ENCODE measurements at regions not wholly inside any gene's neighbourhood (a gene's known extent, or its start where the extent isn't known, plus 50 kb on each side); places are given as distances from the start of the nearest gene placed in this dataset.

DNA sequence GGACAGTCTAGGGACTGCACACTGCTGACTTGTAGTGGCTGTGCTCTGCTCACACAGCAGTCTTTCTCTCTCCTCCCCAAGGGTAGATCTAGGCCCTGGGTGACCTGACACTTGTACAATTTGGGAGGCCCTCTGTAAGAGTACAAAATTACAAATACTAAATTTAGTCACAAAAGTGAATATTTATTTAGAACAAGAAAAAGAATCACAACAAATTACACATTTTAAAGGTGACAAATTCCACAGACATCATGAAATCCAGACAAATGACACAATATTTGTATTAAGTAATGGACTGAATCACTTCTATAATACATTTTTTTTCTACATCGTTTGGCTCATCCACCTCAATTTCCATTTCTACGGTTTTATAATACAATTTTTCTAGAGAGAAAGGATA lies 496.4 kb downstream of the TXNL1 start:
- Histone ChIP-seq H3K4me1 (ENCODE audit: insufficient read depth) (no peaks in the 10 kb centered on the region), H3K36me3 (no peaks in the 10 kb centered on the region), H3K9me3 (no peaks in the 10 kb centered on the region), H3K4me3 (no peak overlapping the region), H3K27me3 (no peaks in the 10 kb centered on the region), H3K27ac (no peak overlapping the region)
- 93 to 94% (median 93%) methylated on average over 2 of the region's 2 CpGs for WGBS, 3 donors
- no peak for DNase-seq
- intact Hi-C loops (cut with DNase I), result no loop called here
- no peak for TF ChIP-seq EP300 (IDR thresholded peaks at IDR 0.05)
- TF ChIP-seq CTCF (IDR thresholded peaks at IDR 0.05), result no peak
- no peak for TF ChIP-seq POLR2A (IDR thresholded peaks at IDR 0.05)

GRCh38 chr18:56139792-56140254 lies 498.6 kb downstream of the TXNL1 start:
- H3K27me3 ChIP-seq, result no peaks in the 10 kb centered on the region
- peak overlapping the region in 1 of 2 donors; percentile 51 for H3K27ac ChIP-seq
- no peaks in the 10 kb centered on the region for H3K4me1 ChIP-seq (ENCODE audit: insufficient read depth)
- peak in 4 of 5 donors; percentile 42 to 78 (median 58) for DNase-seq
- H3K9me3 ChIP-seq, result no peaks in the 10 kb centered on the region
- 38 to 65% (median 62%) methylated on average over 8 of the region's 8 CpGs for WGBS, 3 donors
- TF ChIP-seq EP300 (IDR thresholded peaks at IDR 0.05), result peak; percentile 45
- TF ChIP-seq CTCF (IDR thresholded peaks at IDR 0.05), result no peak
- H3K36me3 ChIP-seq, result no peaks in the 10 kb centered on the region
- no peak overlapping the region for H3K4me3 ChIP-seq
- intact Hi-C loops (cut with DNase I), result no loop called here

- peak in 2 of 5 donors; percentile 21 to 46 for DNase-seq
- no peaks in the 10 kb centered on the region for H3K36me3 ChIP-seq
- no peak overlapping the region for H3K4me3 ChIP-seq
- H3K4me1 ChIP-seq (ENCODE audit: insufficient read depth), result no peaks in the 10 kb centered on the region
- no peaks in the 10 kb centered on the region for H3K27me3 ChIP-seq
- peak overlapping the region in 1 of 2 donors; percentile 51 for H3K27ac ChIP-seq
- no peaks in the 10 kb centered on the region for H3K9me3 ChIP-seq
- intact Hi-C loops (cut with DNase I), result no loop called here
- TF ChIP-seq POLR2A (IDR thresholded peaks at IDR 0.05) (no peak), CTCF (IDR thresholded peaks at IDR 0.05) (no peak)
Observed at GRCh38 chr18:56139372-56139771, 499.0 kb downstream of the TXNL1 start.

- no peaks in the 10 kb centered on the region for H3K27me3 ChIP-seq
- no peak overlapping the region for H3K27ac ChIP-seq
- no peak overlapping the region for H3K4me3 ChIP-seq
- intact Hi-C loops (cut with DNase I), result no loop called here
- no peaks in the 10 kb centered on the region for H3K4me1 ChIP-seq (ENCODE audit: insufficient read depth)
- no peaks in the 10 kb centered on the region for H3K9me3 ChIP-seq
- DNase-seq, result no peak
- no peak for TF ChIP-seq POLR2A (IDR thresholded peaks at IDR 0.05)
- no peak for TF ChIP-seq CTCF (IDR thresholded peaks at IDR 0.05)
- TF ChIP-seq EP300 (IDR thresholded peaks at IDR 0.05), result no peak
- 85 to 87% (median 85%) methylated on average over 2 of the region's 2 CpGs for WGBS, 3 donors
- no peaks in the 10 kb centered on the region for H3K36me3 ChIP-seq
Observed at GRCh38 chr18:56136105-56136504, 502.3 kb downstream of the TXNL1 start.

DNA sequence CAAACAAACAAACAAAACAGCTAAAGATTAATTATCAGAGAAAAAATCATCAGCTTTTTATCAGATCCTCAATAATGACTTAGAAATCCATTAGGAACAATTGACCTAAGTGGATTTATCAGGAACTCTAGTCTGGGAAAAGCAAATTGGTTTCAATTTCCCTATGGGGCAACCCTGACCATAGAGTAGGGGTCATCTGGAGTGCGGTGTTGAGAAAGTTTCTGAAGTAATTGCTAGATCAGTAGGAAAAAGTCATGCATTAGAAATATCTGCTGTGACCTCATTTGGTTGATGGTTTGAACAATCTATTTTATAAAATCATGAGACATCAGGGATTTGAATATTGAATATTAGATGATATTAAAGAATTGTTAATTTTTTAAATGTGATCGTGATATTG lies 507.9 kb downstream of the TXNL1 start:
- Histone ChIP-seq H3K27me3 (no peaks in the 10 kb centered on the region), H3K4me1 (ENCODE audit: insufficient read depth) (peaks cover 7% of the 10 kb centered on the region), H3K4me3 (no peak overlapping the region), H3K9me3 (no peaks in the 10 kb centered on the region), H3K36me3 (no peaks in the 10 kb centered on the region), H3K27ac (no peak overlapping the region)
- TF ChIP-seq POLR2A (IDR thresholded peaks at IDR 0.05), result no peak
- TF ChIP-seq EP300 (IDR thresholded peaks at IDR 0.05), result no peak
- no peak for TF ChIP-seq CTCF (IDR thresholded peaks at IDR 0.05)
- no peak for DNase-seq
- WGBS, 3 donors, result 96 to 100% (median 98%) methylated on average over 2 of the region's 2 CpGs
- intact Hi-C loops (cut with DNase I), result no loop called here

Data from ovary (tissue), 7 donors.